Tongue (tissue), 1 donor: ENCODE measurements at regions not wholly inside any gene's neighbourhood (a gene's known extent, or its start where the extent isn't known, plus 50 kb on each side); places are given as distances from the start of the nearest gene placed in this dataset.
A peak's percentile ranks its signal among the peaks of the same experiment; 100 is the strongest.

Source experiments
- DNase-seq: peaks from one replicate; pipeline ENCODE4 v3.0.0-alpha.2; 2015

DNA sequence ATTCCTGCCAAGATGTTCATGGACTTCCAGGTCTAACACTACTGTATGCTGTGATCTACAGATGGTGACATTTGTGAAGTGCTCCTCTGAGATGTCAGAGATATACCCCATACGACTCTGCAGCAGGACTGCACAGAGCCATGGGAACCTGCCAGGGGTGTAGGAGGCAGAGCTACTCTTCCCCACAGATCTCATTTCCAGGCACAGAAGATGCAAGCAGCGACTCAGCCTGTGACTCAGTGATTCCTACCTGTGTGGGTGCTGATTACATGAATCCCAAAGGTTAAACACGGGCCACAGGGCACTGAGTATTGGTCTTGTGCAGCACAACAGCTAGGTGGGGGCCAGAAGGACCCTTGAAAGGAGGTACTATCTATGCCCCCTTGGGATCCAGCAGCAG, 137.0 kb upstream of the SOX9 start:
- DNase-seq, result no peak

DNA sequence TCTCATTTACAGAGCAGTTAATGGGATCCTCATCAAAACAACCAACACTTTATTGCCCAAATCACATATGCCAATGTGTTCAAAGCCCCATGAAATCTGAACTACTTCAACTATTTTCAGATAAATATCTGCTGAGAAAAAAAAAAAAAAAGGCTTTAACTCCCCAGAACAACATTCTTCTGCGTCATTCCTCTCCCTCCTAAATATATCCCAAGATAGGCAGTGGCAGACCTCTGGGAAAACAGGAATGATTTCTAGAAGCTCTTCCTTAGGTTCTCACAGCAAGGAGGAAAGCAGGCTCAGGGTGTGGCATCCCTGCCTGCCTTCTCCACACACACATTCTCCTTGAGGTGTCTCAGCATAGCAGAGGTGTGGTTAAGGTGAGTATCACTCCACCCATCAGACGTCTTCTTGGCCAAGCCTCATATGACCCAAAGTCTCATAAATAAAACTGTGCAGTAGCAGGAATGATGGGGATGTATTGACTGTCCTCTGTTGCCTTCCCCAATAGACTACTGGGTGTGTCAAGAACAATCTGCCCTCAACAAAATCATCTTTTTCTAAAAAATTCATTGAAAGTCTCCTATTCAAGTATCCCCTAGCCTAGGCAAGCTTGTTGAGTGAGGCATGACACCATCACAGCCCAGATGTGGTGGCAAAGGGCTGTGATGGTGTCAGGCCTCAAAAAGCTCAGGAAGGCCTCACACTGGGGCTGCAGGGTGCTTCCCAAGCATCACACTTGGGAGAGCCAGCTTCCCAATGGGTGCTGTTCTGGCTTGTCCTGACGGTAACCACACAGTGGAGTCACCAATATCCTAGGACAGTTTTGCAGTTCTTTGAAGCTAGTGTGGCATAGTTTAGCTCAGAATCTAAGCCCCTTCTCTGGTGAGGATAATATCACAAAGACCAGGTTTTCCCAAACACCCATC, 135.4 kb upstream of the SOX9 start:
- DNase-seq, result no peak

DNA sequence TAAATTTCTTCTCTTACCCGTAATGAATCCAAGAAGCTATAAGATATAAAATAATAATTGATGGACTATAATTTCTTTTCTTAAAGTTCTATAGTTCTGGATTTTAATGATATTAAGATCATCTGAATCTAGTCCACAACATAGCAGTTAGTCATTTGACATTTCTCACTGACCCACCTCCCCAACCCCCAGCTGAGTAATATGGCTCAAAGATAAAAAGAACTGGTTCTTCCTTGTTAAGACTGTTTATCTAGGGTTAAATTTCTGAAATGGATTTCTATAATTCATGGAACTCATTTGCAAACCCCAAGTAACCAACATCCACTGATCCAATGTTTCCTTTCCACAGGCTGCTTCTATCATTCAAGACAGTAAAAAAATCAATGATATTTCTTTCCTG, 133.9 kb upstream of the SOX9 start:
- DNase-seq, result no peak

DNA sequence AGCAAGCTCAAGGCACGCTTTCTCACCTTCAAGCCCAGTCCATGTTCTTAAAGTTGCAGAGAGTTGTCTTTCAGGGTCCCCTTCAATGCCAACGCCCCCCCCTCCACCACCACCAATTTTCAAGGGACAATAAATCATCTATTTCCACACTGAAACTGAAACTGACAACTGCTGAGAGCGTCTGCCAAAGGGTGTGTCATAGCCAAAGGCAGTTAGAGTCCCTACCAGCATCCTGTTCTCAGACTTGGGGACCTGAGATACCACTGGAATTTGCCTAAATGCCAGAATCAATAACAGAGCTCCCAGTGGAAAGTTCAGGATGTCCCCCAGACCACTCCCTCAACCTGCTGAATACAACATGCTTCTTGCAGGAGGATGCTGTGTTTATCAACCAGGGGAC, 133.2 kb upstream of the SOX9 start:
- DNase-seq, result no peak

DNA sequence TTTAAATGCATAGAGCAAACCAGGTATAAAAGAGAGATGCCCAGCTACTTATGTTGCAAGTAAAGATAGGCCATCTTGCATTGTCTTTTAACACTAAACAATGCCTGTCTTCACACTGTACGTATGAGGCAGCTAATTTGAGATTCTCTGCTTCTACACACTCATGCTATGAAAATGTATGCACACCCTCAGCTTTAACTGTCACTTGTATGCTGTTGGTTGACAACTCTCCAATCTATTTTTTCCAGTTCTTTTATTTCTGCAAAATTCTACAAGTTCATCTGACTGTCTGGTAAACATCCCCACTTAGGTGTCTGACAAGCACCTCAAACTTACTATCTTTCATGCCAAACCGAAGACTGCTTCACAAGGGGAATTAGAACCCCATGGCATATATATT, 131.7 kb upstream of the SOX9 start:
- no peak for DNase-seq

DNA sequence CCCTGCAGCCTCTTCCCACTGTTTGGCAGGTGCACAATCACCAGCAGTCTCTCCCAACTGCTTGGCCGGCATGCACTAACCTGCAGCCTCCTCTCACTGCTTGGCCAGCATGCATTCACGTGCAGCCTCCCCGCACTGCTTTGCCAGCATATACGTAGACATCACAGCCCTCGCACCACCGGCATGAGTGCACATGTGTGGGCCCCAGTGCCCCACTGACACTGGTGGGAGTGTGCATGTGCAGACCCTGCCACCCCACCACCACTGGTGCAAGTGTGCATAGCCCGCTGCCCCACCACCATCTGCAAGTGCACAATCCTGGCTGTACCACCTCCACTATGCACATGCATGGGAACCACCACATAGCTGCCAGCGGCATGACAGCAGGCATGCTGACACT, 127.5 kb upstream of the SOX9 start:
- DNase-seq, result no peak

DNA sequence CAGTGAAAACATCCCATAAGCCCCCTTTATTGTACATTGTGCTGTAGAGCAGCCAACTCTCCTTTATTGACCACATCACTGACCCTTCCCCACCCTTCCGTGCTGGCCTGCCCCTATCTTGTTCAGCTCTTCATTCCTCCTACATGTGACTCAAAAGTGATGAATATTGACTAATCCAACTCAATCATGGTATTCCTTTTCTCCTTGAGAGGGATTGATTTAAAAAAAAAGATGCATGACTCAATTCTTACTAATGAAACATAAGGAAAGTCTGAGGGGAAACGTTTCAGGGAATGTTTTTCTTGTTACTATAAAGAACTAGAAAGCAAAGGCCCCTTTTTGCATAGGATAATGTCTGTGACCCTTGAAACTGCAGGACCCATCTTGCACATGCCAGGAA, 125.2 kb upstream of the SOX9 start:
- DNase-seq, result no peak

DNA sequence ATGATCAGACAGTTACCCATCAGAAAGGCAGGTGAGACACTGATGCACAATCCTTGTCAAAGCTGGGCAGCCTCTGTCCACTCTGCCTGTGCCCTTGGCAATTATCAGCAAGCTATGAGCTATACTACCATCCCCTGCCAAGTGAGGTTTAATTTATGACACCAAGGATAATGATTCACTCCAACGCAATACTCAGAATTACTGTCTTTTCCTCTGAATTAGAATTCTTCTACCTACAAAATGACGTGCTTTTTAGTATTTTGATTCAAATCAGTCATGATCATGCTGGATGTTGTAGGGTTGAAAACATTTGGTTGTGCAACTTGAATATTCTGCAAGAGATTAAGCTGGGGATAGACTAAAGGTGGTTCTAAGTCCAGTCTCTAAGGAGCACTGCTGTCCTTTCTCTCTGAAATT, 116.8 kb upstream of the SOX9 start:
- no peak for DNase-seq

DNA sequence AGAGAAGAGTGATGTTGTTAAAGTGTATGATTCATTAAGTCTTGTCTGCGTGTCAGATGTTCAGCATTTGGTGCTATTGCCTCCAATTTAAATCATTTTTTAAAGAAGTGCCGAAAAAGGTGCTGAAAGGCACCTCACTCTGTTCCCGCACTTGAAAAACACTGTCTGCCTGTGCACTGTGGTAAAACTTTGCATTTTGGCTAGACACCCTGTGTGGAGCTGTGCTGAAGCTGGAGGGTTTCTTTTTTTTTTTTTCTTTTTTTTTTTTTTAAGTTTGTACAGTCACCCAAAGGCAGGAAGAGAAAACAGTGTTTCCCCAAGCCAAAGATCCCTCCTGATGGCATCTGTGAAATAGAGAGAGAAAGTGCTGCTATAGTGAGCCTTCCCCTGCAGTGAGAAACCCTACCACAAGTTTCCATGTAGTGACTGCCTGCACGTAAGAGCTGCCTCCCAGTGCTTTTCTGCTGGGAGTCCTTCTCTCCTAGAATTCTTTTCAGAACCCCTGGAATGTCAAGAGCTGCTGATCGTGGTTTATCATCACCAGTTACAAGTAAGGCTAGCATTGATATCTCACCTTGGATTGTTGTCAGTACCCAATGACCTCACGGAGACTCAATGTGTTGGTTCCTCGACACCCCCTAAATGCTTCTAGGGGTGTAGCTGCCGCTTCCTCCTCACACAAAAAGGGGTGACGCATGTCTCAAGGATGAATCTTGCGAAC, 116.0 kb upstream of the SOX9 start:
- DNase-seq, result no peak

DNA sequence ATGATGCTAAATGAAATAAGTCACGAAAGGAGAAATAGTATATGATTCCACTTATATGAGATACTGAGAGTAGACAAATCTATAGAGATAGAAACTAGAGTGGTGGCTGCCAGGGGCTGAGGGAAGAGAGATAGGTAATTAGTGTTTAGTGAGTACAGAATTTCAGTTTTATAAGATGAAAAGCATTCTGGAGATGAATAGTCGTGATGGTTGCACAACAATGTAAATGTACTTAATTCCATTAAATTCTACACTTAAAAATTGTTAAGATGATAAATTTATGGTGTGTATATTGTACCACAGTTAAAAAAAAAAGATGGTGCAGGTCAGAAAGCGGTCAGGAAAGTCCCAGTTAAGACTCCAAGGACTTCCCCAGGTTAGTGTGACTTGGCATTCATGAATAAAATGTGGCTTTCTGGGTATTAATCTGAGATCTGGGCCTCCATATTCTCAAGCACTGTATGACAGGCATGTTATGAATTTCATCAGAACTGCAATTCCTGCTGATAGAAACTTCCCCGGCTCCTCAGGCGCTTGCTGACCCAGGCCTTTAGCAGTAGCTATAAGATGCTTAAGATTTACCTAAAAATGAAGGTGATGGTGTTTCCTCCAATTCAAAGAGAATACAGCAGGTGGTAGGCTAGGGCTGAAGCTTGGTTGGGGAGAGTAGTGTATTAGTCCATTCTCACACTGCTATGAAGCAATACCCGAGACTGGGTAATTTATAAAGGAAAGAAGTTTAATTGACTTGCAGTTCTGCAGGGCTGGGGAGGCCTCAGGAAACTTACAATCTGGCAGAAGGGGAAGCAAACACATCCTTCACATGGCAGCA, 115.3 kb upstream of the SOX9 start:
- DNase-seq, result no peak

DNA sequence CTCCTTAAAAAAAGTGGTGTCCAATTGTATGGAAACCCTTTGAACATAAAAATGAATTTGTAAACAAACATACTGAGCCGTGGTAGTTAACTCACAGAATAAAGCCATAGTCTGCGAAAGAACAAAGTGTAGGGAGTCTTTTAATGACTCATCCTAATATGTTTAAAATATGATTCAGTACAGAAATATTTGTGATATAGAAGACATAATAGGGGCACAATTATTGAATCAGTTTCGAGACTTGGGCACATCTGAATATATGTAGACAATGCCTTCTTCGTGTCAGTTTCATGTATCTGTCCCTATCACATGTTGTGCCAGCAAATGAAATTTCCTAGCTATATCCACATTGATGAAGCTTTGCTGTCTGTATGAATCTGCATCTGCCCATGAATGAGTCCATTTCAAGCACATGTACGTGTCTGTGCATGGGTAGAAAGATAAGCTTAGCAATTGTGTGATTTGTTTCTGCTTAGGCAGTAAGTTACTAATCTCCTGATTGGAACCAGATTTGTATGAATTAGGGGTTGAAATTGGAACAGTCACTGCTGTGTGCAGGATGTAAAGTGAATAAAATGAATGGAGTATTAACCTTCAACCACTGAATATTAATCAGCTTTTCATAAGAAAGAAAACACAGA, 112.5 kb upstream of the SOX9 start:
- DNase-seq, result no peak

DNA sequence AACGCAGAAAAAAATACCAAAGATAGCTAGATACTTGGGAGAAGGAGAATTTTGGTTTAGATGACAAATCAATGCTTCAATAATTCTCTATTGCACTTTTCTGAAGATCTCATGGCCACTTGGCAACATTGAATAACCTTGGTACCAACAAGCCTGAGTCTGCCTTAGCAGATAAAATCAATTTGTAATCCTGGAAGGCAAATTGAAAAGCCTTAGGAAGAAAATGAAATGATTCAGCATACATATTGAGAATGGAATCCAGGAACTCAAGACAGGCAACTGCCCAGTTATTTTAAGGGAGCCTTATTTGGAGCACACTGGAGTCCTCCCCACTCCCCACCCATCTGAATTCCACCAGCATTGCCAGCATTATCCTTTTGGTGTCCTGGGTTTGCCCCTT, 109.3 kb upstream of the SOX9 start:
- no peak for DNase-seq

DNA sequence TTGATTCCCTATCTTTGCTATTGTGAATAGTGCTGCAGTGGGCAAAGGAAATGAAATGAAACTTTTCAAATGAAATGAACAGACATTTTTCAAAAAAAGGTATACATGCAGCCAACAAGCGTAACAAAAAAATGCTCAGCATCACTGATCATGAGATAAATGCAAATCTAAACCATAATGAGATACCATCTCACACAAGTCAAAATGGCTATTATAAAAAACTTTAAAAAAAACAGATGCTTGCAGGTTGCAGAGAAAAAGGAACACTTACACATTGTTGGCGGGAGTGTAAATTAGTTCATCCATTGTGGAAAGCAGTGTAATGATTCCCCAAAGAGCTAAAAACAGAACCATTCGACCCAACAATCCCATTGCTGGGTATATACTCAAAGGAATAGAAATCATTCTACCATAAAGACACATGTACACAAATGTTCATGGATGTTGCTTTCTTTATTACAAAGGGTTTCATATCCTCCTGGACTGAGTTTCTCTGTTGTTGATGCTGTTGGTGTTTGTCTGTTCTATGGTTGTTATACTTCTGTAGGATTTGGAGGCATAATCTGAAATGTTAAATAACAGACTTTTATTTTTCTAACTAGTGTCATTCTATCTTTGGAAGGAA, 99.3 kb upstream of the SOX9 start:
- DNase-seq, result no peak

DNA sequence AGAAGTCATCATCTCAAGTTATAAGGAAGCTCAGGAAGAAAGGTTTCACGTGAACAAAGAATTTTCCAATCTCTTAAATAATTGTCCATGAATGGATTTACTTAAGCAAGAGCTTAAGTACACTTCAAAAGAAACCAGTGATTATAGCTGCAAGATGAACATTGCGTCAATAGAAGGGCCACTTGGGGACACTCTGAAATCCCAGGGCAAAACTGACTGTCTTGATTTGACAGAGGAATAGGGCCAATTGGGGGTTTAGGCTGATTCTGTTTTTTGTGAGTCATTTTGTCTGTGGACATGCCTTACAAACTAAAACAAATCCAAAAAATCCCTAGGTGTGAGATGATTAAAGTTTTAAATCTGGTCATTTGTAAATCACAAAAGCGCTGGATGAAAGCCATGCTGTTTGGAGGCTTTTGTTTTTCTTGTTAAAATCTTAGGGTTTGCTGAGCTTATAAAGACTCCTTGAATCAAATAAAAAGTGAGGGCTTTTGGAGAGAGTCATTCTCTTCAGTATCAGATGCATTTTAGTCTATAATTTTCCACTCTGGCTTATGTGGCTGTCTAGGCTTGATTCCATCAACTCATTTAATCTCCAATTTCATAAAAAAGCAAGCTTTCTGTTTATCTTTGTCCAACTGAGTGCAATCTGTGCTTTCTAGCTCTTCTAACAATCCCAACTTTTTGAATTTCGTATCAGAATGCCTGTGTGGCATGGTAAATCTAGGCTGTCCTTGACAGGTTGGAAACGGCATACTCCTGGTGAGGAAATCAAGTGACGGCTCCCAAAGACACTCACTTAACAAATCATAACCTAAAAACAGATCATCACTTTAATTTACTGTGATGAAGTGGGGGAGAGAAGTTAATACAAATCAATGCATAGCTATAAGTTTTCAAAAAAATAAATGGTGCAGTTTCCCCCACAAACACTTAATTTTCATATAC, 98.2 kb upstream of the SOX9 start:
- DNase-seq, result no peak

DNA sequence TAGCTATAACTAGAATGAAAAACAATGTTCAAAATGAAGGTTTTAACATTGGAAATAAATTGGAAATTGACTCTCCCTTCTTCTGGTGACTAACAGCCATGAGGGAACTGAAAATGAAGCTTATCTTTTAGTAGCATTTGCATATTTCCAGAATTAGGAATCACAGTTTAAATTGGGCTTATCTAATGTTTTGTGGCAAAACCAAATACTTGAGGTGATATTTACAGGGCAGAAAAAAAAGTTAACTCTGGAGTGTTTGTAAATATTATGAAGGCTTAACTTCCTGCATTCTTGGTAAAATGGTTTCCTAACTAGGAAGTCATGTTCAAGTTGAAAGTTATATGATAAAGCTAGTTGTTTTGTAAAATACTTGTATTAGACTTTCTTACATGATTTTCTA, 96.4 kb upstream of the SOX9 start:
- no peak for DNase-seq

DNA sequence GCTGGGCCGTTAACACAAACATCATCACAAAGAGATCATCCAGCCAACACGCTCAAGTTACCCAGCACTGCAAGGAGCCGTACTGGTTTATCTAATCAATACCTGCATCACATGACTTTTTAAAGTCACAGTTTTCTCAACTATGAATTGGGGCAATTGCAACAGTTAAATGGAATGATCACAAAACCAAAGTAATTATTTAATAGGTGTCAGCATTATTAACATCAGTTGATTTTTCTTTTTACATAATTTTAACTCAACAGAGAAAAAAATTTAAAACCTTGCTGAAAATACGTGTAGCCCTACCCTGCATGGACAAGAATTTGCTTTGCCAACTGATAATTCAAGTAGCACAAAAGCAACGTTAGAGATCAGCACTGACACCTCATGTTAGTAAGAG, 95.7 kb upstream of the SOX9 start:
- no peak for DNase-seq

DNA sequence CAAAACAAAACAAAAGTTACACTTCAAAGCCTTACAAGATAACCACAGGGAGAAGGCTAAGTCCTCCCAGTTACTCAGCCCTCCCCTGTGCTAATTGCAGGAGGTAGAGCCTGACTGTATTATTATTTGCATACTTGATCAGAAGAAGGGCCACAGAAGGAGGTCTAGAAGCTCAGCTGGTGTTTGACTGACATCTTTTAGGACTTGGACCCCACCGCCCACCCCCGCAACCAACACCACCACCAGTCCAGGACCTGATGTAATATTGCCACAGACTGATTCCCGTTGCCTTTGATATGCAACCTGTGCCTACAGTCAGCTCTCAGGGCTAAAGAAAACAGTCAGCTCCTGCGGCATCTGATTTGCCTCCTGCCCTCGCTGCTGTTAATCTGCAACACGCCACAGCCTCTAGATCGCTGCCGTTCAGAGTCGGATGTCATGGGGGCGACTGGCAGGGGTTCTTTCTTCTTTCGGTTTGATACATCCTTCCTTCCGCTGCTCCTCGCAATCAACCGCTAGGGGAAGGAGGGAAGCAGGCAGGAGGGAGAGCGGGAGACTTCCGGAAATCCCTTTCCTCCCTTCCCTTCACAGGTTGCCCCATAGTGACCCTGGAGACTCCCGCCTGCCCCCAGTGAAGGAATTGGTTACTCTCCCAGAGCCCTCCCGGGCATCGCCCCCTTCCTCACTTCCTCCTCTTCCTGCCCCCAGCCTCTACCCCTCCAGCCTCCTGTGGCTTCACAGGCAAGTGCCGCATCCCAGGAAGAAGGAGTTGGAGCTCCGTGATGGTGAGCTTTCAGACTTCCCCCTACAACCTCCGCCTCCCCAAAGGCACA, 90.5 kb upstream of the SOX9 start:
- peak; percentile 76 for DNase-seq

DNA sequence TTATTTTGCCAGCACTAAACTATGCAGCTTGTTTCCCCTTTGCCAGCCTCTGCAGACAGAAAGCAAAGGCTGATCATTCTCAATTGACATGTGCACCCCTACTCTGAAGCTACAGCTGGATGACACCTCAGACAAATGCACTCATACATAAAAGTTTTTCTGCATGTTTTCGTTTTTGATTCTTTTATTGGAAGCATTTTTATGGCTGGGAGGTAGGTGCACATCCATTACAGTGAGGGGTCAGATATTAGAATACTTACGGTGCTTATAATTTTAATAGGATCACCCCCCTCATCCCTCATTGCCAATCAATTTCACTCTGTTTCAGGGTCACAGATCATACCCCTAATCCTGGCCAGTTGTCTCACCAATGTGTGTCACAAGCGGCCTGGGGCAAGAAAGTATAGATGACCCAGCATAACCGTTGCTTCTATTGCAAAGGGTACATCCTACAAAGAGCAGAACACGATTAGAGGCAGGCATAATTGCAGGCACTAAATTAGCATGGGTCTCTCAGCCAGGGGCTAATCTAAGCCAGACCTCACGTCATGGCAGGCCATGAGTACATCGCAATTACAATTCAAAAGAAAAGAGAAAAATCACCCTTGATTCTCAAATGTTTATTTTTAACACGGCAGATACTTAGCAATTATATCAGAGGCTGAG, 89.5 kb upstream of the SOX9 start:
- DNase-seq, result no peak

DNA sequence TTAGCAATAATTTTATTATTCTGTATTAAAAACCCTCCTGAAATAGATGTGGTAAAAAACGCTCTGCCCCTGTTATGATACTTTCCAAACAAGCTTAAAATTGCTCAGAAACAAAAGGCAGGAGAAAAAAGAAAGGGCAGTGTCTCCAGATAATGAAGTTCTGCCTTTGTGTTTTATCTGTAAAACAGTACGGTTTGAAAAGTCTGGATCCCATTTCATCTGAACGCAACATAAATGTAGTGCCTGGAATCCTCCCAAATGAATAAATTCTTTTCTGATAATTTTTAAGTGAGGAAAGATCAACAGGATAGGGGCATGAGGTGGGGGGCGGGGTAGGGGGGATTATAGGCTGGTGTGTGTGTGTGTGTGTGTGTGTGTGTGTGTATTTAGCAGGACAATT, 87.5 kb upstream of the SOX9 start:
- DNase-seq, result no peak
